LoVo (cell line): ENCODE measurements at regions not wholly inside any gene's neighbourhood (a gene's known extent, or its start where the extent isn't known, plus 50 kb on each side); places are given as distances from the start of the nearest gene placed in this dataset.
A peak's percentile ranks its signal among the peaks of the same experiment; 100 is the strongest.
"Not testable (repeated sequence)": the region's sequence is repeated elsewhere in the genome, so short reads cannot be mapped to it uniquely, and the experiment has no call there.

Experiments used
- DNase-seq: peaks from one replicate; pipeline ENCODE4 v3.0.0-alpha.2; 2016; ENCODE audit warnings: low spot score

DNA sequence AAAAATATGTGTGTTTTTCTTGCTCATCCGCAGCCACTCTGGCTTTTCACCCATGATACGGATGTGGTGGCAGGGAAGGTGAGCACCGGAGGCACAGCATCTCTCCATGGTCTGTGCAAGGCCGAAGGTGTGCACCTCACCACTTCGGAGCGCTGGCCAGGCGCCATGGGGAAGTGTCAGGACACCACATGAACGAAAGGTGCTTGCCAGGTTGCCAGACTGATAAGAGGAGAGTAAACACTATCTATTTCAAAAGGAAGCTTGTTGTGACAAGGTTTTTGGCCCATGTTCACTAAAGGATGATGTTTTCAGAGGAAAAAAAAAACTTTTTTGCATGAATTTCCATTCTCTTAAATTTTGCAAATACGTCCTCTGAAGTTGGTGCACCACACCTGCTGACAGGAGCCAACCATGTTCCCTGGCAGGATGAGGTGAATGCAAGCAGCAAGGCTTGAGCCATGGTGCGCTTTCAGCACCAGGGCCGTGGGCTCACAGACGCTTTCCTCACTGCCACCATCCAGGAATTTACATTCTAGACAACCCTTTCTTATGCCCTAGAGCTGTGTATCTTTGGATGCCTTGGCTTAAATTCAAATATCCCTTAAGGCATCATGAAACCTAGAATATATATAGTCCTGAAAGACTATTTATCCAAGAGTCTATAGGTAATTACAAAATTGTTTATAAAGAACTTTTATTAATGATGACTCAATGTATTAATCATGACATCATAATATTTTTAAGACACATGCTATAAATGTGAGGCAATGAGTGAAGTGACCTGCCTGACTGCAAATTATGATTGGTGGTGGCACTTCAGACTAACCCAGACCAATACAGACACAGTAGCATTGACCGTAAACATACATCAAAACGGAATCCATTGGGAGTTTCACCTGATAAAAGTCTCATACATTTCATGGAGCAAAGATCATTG is 234.5 kb downstream of the TFAP2A start:
- no peak for DNase-seq

- DNase-seq: peak; percentile 9
These were observed 237.2 kb downstream of the TFAP2A start for GRCh38 chr6:10177704-10178103.

GRCh38 chr6:10175362-10175761 is 239.5 kb downstream of the TFAP2A start:
- no peak for DNase-seq

GRCh38 chr6:10174761-10175160 is 240.1 kb downstream of the TFAP2A start:
- no peak for DNase-seq

DNA sequence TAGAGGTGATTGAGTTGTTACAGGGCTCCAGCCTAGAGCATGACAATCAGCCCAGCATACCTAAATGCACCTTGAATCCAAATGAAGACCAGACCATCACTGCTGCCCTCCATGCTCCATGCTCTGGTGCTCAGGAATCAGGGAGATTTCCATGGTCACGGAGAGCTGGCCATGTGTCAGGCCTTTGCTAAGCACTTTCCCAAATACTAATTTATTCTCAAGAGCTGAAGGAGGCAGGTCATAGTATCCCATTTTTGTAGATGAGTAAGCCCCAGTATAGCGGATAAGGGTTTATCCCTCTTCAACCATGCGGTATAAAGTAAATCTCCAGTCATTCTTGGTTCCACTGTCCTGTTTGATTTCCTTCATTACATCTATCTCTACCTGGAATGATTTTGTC is 240.8 kb downstream of the TFAP2A start:
- DNase-seq: no peak

- DNase-seq: not testable (repeated sequence)
These were observed 243.2 kb downstream of the TFAP2A start for GRCh38 chr6:10171706-10172105.

DNA sequence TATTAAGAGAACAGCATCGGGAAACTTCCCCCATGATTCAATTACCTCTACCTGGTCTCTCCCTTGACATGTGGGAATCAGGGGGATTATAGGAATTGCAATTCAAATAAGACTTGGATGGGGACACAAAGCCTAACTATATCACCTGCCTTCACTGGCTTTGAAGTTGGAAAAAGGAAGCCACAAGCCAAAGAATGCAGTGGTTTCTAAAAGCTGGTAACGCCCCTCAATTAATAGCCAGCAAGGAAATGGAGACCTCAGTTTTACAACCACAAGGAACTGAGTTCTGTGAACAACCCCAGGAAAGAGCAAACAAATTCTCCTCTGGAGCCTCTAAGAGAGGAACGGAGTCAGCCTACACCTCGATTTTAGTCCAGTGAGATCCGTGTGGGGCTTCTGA is 244.1 kb downstream of the TFAP2A start:
- peak; percentile 23 for DNase-seq

DNA sequence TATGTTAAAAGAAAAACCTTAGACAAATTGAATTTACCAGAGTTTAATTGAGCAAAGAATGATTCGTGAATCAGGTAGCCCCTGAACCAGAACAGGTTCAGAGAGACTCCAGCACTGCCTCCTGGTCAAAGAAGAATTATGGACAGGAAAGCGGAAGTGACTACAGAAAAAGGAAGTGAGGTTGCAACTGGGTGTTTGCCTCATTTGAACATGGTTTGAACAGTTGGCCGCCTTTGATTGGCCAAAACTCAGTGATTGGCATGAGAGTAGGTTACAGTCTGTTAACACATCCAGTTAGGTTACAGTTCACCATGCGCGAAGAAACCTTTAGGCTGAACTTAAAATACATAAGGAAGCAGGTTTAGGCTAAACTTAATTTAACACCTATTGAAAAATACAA is 248.8 kb downstream of the TFAP2A start:
- no peak for DNase-seq

- no peak for DNase-seq
These were observed 251.5 kb downstream of the TFAP2A start for GRCh38 chr6:10163203-10163962.

DNA sequence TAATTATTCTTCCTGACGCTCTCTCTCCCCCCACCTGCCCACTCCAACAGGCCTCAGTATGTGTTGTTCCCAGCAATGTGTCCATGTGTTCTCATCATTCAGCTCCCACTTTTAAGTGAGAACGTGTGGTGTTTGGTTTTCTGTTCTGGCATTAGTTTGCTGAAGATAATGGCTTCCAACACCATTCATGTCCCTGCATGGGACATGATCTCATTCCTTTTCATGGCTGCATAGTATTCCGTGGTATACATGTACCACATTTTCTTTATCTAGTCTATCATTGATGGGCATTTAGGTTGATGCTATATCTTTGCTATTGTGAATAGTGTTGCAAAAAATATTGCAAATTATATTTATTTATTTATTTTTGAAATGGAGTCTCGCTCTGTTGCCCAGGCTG is 258.0 kb downstream of the TFAP2A start:
- no peak for DNase-seq

GRCh38 chr6:10154251-10154650 is 260.6 kb downstream of the TFAP2A start:
- DNase-seq: no peak

DNA sequence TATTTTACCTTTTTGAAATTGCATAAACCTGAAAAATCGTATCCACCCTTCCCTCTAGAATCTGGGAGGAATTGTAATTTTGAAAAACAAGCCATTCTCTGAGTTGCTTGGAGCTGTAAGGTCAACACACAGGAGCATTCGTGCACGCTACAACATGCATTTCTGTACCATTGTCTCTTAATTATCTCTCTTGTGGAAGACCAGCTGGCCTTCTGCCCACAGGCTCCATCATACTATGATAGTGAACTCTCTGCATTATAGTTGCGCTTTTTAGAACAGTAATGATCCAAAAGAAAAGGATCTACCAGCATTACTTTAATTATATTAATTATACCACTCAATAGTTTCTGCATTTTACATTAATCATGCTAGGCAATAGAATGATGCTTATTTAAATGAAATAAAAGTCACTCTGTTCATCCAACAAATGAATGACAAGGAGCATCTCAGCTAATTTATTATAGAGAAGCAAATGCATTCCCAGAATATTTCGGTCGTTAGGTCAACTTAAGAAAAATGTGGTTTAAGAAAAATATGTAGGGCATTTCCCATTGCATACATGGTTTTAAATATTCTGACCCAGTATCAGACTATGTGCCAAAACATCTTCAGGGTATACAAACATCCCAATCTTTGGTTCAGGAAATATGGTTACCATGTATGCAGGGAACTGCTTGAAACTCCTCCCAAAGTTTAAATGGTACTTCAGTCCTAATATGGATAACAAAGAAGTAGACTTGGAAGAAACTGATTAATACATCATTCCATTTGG is 263.5 kb downstream of the TFAP2A start:
- DNase-seq: no peak

DNA sequence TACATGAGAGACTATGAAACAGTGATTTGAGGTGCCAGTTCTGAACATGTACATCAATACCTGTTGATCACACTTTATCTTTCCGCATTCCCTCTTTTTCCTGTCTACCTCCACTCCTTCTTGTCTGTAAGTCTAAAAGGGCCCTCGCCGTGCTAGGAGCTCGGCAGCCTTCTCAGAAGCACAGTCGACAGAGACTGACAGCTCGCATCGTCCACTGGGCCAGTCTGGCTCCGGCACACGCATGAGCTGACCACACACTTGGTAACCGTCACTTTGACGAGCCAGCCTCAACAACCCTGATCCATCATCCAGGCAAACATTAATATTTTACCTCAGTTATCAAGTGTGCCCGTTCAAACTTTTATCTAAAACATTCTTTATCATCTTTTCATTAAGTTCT is 265.3 kb downstream of the TFAP2A start:
- DNase-seq: no peak

DNA sequence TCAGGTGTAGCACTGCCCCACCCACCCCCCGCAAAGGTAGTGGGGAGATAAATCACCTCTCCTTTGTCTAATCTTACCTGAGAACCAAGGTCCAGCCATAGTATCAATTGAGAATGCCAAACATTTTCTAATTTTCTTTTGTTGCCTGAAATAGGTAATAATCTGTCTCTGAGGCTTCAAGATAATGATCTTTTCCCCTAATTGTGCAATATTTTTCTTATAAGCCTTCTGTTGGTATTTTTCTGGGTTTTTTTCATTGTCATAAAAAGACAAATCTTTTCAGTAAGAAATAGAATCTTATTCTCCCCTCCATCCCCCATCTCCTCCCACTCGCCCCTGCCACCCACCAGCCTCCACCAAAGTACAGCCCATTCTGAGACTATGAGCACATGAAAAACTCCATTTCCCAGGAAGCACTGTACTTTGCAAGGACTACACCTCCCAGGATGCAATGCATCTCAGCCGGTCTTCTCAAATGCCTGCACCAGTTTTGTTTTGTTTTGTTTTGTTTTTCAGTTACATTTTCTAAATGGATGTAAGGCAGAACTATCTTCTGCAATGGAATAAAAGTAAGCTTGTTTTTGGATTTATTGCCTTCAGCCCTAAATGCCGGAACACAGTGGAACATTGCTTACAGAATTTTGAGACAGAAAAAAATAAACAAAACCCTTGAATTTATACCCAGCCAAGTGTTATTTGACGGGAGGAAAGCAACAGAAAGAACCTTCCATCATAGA is 268.0 kb downstream of the TFAP2A start:
- DNase-seq: peak; percentile 18

DNA sequence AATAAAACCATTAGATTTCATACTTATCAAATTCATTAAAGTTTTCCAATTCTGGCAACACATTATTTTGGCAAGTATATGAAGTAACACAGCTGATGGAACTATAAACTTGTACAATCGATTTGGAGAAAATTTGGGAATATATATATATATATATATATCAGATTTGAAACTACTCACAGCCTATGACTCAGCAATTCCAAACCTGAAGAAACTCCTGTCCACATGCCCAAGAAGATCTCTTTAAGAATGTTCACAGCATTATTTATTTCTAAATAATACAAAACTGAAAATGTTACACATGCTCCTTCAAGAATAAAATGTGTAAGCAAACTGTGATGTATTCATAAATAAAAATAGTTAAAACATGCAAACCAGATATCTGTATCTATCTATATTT is 270.1 kb downstream of the TFAP2A start:
- DNase-seq: no peak

- no peak for DNase-seq
These were observed 273.0 kb downstream of the TFAP2A start for GRCh38 chr6:10141746-10142443.

- DNase-seq: no peak
These were observed 274.1 kb downstream of the TFAP2A start for GRCh38 chr6:10140824-10141223.

- DNase-seq: no peak
These were observed 274.7 kb downstream of the TFAP2A start for GRCh38 chr6:10140136-10140535.

DNA sequence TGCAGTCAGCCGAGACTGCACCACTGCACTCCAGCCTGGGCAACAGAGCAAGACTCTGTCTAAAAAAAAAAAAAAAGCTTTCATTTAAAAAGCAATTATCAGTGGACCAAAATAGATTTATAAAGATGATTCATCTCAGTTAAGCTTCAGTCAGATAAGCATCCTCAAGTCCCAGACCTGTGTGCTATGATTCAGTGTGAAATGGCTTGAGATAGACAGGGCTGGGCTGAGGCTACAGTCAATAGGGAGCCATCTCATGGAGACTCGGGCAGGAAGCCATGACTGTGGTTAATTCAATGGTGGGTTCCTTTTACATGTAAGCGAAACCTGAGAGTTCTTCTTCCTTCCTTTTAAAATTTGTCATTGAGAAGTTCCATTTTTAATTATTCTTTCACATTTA is 276.0 kb downstream of the TFAP2A start:
- peak; percentile 48 for DNase-seq

DNA sequence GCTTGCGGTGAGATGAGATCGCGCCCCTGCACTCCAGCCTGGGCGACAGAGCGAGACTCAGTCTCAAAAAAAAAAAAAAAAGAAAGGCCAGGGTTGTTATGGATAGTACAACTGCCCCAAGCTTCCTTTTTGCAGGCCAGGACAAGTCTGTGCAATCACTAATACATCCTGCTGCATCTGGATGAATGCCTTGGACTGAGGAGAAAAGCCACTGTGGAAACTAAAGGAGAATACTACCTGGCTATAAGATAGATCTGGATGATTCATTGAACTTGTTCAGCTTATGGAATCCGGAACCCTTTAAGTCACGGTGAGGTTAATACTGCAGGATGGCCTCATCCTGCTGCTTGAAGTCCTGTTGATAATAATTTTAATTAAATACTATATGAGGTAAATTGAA is 278.2 kb downstream of the TFAP2A start:
- no peak for DNase-seq

DNA sequence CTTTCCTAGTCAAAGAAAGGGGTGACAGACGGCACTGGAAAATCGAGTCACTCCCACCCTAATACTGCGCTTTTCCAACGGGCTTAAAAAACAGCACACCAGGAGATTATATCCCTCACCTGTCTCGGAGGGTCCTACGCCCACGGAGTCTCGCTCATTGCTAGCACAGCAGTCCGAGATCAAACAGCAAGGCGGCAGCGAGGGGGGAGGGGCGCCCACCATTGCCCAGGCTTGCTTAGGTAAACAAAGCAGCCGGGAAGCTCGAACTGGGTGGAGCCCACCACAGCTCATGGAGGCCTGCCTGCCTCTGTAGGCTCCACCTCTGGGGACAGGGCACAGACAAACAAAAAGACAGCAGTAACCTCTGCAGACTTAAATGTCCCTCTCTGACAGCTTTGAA is 280.7 kb downstream of the TFAP2A start:
- peak; percentile 30 for DNase-seq
